GM21381 (cell line): ENCODE measurements at regions not wholly inside any gene's neighbourhood (a gene's known extent, or its start where the extent isn't known, plus 50 kb on each side); places are given as distances from the start of the nearest gene placed in this dataset.
"Not testable (repeated sequence)": the region's sequence is repeated elsewhere in the genome, so short reads cannot be mapped to it uniquely, and the experiment has no call there.

Experiments
- ATAC-seq: cut with Tn5 transposase; IDR thresholded peaks from one replicate; pipeline ENCODE4 v1.9.1; 2021; ENCODE audit warnings: mild to moderate bottlenecking, moderate library complexity; ENCODE audit not compliant: unreplicated experiment

DNA sequence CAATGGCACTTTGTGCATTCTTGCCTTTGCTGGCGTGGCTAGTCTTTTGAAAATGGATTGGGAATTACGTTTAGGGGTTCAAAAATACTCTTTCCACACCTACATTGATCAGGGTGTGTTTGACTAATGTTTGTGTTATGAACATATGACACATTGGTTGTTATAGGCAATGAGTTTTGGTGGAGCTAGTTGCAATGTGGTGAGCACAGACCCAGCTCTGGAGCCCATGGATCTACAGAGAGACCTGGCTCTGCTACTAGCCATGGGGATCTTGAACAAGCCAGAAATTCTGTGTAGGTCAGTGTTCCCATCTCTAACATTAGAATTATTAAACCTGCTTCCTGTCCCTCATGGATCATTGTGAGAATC is 222.4 kb upstream of the UBL3 start:
- no peak for ATAC-seq

GRCh38 chr13:30071969-30072817 is 221.8 kb upstream of the UBL3 start:
- no peak for ATAC-seq

DNA sequence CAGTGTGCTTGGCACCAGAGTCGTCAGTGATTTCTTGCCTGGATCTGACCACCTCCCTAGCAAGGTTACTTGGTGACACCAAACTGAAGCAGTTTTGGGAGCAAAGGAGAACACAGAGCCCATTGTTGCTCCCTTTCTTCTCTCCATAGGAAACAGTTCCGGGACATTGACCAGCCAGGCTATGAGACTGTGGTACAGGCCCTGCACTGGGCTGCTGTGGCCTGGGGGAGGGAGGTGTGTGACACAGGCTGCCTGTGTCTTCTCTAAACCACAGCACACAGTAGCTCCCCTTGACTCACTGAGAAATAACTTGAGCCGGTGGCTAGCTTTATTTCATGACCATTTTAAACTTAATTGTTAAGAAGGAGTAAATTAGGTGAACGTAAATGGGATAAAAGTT is 214.8 kb upstream of the UBL3 start:
- no peak for ATAC-seq

DNA sequence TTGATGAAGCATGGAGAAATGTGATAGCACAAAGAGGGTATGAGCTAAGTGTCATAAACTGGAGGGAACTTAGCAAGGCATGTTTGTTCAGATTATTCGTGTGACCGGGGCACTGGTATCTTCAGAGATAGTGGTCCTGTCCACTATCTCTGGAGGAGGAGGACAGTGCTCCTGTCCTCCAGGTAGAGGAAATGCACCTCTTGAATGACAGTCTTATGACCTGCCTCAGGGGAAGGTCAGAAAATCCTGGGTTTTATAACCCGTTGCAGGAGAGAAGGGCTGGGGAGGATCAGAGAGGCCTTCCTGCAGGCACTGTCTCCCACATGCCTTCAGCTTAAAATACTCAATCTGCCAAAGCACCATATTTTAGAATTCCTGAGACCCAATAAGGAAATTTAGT is 213.5 kb upstream of the UBL3 start:
- no peak for ATAC-seq

- ATAC-seq = no peak
Observed at GRCh38 chr13:30061217-30061616, 210.8 kb upstream of the UBL3 start.

GRCh38 chr13:30058429-30058828 is 208.0 kb upstream of the UBL3 start:
- no peak for ATAC-seq

GRCh38 chr13:30054546-30054945 is 204.1 kb upstream of the UBL3 start:
- ATAC-seq = not testable (repeated sequence)

GRCh38 chr13:30053939-30054338 is 203.5 kb upstream of the UBL3 start:
- no peak for ATAC-seq

DNA sequence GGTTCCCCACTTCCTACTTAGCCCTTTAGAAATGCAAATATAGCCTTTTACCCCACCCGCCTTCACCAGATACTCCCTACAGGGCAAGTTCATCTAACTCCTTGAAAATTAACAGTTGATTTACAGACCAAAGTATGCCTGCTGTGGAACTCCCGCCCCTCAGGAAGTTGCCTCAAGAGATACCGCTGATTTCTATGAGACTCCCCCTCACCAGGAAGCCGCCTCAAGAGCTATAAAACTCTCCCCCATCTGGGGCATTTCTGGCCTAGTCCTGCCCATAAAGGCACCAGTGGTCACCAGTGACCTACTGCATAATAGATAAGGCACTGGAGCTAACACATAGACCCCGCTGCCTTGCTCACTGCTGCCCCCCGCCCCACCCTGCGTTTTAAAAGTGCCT is 201.7 kb upstream of the UBL3 start:
- no peak for ATAC-seq

- no peak for ATAC-seq
Observed at GRCh38 chr13:30051531-30052060, 201.2 kb upstream of the UBL3 start.

GRCh38 chr13:30049692-30050091 is 199.3 kb upstream of the UBL3 start:
- no peak for ATAC-seq

DNA sequence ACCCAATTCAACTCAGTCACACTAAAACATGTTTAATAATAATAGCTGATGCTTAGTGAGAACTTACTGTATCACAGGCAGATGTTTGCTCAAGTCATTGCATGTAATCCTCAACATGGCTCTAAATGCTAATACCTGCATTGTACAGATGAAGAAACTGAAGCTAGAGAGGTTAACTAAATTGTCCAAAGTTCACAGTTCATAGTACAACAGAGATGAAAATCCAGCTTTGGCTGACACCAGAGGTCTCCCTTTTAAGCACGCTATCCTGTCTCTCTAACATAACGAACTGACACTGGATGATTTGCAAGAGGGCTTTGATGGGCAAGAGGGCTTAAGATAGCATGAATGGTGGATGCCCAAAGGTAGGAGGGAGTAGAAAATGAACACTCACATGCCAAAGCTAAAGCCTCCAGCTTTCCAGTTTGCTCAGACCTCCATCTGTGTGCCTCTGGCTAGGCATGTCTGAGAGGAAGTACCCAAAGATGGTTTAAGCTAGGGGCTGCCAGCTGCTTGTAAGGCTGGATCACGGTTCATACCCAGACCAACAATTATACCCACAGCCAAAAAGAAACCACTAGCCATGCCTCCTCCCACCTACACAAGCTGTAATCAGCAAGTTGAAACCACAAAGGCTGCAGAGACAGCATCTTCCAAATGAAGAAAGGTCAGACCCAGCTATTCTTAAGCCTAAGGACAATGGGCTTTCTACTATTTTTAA is 196.9 kb upstream of the UBL3 start:
- no peak for ATAC-seq

DNA sequence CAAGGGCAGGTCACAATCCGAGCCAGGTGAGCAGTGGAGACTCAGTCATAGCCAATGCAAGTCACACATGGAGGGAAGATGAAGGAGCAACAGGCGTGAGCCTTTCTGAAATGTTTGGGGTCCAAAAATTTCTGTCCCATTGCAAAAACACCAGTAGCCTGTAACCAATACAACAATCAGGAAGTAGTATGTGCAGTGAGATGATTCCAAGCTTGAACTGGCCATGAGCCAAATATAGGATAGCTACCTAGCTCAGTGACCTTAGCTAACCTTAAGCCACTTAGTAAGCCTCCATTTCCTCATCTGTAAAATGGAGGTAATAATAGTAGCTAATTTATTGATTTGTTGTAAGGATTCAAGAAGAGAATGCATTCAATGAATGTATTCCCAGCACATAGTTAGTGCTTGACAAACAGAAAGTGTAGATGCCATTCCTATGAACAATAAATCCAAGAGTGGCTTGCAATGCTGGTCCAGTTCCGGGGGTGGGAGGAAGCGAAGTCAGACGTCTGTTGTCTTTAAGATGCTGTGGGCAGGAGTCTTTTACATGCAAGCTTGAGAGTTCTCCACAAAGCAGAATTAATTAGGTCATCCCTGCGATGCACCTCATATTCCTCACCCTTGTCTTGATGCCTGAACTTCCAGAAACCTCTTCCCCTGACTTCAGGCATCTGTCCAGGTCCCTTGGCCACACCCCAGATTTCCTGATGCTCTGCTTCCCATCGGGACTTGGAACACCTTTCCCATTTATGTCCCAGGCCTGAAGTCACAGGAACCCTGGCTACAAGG is 195.7 kb upstream of the UBL3 start:
- ATAC-seq = no peak

DNA sequence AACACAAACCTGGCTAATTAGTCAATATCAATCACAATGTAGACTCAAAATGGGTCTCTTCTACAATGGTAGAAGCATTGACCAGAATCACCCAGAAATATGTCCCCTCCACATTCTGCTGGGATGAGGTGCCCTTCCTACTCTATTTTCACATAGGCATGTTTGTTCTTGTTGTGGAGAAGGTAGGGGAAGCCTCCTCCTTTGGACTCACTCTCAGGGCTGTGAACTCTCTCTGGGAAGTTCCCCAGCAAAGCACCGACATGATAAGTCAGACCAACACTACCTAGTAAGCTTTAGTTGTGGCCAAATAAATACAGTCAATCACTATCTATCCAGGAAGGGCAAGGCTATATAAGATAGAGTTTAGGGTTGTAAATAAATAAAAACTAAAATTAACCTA is 194.5 kb upstream of the UBL3 start:
- no peak for ATAC-seq

DNA sequence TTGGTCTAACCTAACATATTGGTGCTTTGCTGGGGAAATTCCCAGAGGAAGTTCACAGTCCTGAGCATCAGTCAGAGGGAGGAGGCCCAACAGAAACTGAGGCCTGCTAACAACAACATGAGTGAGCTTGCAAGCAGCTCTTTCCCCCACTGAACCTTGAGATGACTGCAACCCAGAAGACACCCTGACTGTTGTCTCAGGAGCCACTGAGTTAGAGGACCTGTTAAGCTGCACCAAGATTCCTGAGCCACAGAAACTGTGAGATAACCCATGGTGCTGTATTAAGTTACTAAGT is 193.2 kb upstream of the UBL3 start:
- ATAC-seq = no peak

DNA sequence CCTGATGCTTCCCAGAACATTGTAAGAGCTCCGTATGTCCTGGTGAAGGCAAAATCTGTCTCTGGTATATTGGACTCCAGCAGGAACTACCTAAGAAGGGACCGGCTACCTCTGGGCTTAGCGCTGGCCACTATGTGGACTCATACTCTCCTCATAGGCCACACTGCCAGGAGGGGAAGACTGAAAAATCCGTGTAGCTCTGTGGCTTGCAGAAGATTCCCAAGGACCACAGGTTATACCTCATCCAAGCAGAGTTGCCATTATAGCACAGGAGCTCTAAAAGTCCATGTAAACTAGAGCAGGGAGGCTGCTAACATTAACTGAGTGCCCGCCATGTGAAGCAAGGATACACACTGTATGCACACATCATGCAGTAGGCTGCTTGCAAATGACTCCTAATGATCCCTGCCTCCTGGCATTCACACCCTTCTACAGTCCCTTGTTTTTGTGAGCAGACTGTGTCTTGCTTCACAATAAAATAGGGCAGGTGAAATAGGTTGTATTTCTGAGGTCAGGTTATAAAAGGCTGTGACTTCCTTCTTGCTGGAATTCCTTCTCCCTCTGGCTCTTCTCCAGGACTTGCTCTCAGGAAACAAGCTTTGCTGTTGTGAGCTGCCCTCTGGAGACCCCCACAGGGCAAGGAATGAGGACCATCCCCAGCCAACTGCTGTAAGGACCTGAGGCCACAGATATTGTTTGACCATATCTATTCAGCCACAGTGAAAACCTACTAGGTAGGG is 192.6 kb upstream of the UBL3 start:
- no peak for ATAC-seq

GRCh38 chr13:30042272-30042671 is 191.9 kb upstream of the UBL3 start:
- no peak for ATAC-seq

DNA sequence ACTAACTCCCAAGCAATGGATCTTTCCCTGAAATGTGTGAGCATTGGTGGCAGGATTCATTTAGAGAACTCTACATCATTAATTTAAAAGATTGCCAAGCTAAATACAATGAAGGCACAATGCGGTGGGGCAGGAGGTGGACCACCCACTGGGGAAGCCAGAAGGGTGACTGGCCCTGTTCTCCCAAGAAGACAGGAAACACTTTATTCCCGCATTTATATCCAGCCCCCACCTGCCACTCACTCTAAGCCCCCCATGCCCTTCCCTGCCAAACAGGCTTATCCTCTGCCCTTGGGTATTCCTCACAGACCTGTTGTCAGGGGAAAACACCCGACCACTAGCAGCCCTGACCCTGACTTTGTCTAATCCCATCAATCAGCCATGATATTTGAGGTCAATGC is 189.1 kb upstream of the UBL3 start:
- ATAC-seq = no peak

GRCh38 chr13:30038884-30039283 is 188.5 kb upstream of the UBL3 start:
- ATAC-seq = no peak

GRCh38 chr13:30037766-30038165 is 187.3 kb upstream of the UBL3 start:
- ATAC-seq = no peak

DNA sequence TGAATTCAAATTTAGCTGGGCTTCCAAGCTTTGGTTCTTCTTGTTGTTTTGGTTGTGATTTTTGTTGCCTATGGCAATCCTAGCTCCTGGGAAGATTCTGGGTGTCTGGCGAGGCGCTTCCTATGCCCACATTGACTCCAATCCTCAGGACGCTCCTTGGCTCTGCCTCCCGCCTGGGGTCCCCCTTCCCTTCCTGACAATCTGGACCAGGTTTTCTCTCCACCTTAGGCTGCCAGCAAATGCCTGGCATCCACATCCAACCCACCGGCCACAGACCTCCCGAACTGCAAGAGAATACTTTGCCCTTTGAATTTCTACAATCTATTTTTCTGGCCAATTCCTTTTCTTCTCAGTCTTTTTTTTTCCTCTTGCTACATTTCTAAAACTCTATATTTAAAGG is 186.9 kb upstream of the UBL3 start:
- ATAC-seq = no peak
